NCI-H2081 (cell line): ENCODE measurements at regions not wholly inside any gene's neighbourhood (a gene's known extent, or its start where the extent isn't known, plus 50 kb on each side); places are given as distances from the start of the nearest gene placed in this dataset.
A peak's percentile ranks its signal among the peaks of the same experiment; 100 is the strongest.
"Not testable (repeated sequence)": the region's sequence is repeated elsewhere in the genome, so short reads cannot be mapped to it uniquely, and the experiment has no call there.

ENCODE experiments used
- DNase-seq, 2 experiments: peaks; one replicate each; lab custom pipeline; 2025; lab: John Stamatoyannopoulos, UW

- not testable (repeated sequence) for DNase-seq
These were observed 197.5 kb upstream of the FAT3 start for GRCh38 chr11:92027136-92027535.

- DNase-seq = no peak
These were observed 198.0 kb upstream of the FAT3 start for GRCh38 chr11:92026664-92027063.

- no peak for DNase-seq
These were observed 199.8 kb upstream of the FAT3 start for GRCh38 chr11:92024788-92025187.

GRCh38 chr11:92022499-92022898, 202.1 kb upstream of the FAT3 start:
- DNase-seq = no peak

GRCh38 chr11:92018332-92018731, 206.3 kb upstream of the FAT3 start:
- DNase-seq = no peak

GRCh38 chr11:92008249-92008648, 216.4 kb upstream of the FAT3 start:
- no peak for DNase-seq

- DNase-seq = no peak
These were observed 222.1 kb upstream of the FAT3 start for GRCh38 chr11:92002568-92002967.

- peak; percentile 11 to 73 for DNase-seq
These were observed 226.1 kb upstream of the FAT3 start for GRCh38 chr11:91998481-91998880.

GRCh38 chr11:91997226-91997625, 227.4 kb upstream of the FAT3 start:
- DNase-seq = no peak

GRCh38 chr11:91996526-91996925, 228.1 kb upstream of the FAT3 start:
- no peak for DNase-seq

- DNase-seq = not testable (repeated sequence)
These were observed 236.2 kb upstream of the FAT3 start for GRCh38 chr11:91988443-91988842.

GRCh38 chr11:91986218-91986617, 238.4 kb upstream of the FAT3 start:
- no peak for DNase-seq

- no peak for DNase-seq
These were observed 240.5 kb upstream of the FAT3 start for GRCh38 chr11:91984033-91984584.

- no peak for DNase-seq
These were observed 242.6 kb upstream of the FAT3 start for GRCh38 chr11:91981995-91982394.

GRCh38 chr11:91979775-91980174, 244.8 kb upstream of the FAT3 start:
- no peak for DNase-seq

- no peak for DNase-seq
These were observed 245.9 kb upstream of the FAT3 start for GRCh38 chr11:91978747-91979146.

- DNase-seq = no peak
These were observed 251.9 kb upstream of the FAT3 start for GRCh38 chr11:91972665-91973266.

GRCh38 chr11:91970624-91971023, 254.0 kb upstream of the FAT3 start:
- DNase-seq = no peak

- DNase-seq = no peak
These were observed 255.1 kb upstream of the FAT3 start for GRCh38 chr11:91969486-91969885.

GRCh38 chr11:91967691-91968045, 256.9 kb upstream of the FAT3 start:
- no peak for DNase-seq

GRCh38 chr11:91967026-91967690, 257.5 kb upstream of the FAT3 start:
- no peak for DNase-seq

- no peak for DNase-seq
These were observed 258.2 kb upstream of the FAT3 start for GRCh38 chr11:91966368-91966767.

- no peak for DNase-seq
These were observed 263.8 kb upstream of the FAT3 start for GRCh38 chr11:91960770-91961169.

- DNase-seq = no peak
These were observed 265.2 kb upstream of the FAT3 start for GRCh38 chr11:91959411-91959810.
